ENCODE measurements at regions not wholly inside any gene's neighbourhood (a gene's known extent, or its start where the extent isn't known, plus 50 kb on each side); places are given as distances from the start of the nearest gene placed in this dataset.

- DNase-seq (ENCODE audit: extremely low read depth, low read depth) = no peak
- TF ChIP-seq, protein P1, sequence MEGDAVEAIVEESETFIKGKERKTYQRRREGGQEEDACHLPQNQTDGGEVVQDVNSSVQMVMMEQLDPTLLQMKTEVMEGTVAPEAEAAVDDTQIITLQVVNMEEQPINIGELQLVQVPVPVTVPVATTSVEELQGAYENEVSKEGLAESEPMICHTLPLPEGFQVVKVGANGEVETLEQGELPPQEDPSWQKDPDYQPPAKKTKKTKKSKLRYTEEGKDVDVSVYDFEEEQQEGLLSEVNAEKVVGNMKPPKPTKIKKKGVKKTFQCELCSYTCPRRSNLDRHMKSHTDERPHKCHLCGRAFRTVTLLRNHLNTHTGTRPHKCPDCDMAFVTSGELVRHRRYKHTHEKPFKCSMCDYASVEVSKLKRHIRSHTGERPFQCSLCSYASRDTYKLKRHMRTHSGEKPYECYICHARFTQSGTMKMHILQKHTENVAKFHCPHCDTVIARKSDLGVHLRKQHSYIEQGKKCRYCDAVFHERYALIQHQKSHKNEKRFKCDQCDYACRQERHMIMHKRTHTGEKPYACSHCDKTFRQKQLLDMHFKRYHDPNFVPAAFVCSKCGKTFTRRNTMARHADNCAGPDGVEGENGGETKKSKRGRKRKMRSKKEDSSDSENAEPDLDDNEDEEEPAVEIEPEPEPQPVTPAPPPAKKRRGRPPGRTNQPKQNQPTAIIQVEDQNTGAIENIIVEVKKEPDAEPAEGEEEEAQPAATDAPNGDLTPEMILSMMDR (IDR thresholded peaks at IDR 0.05; ENCODE audit: low read depth, low read length, missing control alignments) = no peak
Measured at GRCh38 chr4:177612684-177613083, 170.4 kb upstream of the AGA start.

DNA sequence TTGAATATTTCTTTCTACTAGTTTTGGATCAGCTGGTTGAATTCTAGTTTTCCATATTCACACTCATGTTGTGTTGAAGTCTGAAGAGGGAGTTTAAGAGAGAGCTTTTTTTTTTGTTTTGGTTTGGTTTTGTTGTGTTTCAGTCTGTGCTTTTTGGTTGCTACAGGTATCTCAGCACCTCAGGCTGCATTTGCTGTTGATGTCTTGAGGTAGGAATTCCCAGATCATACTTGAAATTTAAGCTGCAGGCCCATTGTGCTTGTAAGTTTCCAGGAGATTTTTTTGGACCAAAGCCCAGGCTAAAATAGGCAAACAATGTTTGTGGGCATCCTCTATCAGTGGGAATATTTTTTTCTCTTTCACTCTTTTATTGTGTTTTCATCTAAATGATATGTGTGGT lies 190.2 kb upstream of the AGA start:
- TF ChIP-seq, protein P1 (IDR thresholded peaks at IDR 0.05; ENCODE audit: low read depth, low read length, missing control alignments) = no peak
- no peak overlapping the region for H3K4me3 ChIP-seq (replicated peaks; ENCODE audit: low read depth, low read length)
- no peak for DNase-seq (ENCODE audit: extremely low read depth, low read depth)

More at GRCh38 chr4:177612684-177613083, 170.4 kb upstream of the AGA start:
- H3K4me3 ChIP-seq (replicated peaks; ENCODE audit: low read depth, low read length) = no peak overlapping the region

DNA sequence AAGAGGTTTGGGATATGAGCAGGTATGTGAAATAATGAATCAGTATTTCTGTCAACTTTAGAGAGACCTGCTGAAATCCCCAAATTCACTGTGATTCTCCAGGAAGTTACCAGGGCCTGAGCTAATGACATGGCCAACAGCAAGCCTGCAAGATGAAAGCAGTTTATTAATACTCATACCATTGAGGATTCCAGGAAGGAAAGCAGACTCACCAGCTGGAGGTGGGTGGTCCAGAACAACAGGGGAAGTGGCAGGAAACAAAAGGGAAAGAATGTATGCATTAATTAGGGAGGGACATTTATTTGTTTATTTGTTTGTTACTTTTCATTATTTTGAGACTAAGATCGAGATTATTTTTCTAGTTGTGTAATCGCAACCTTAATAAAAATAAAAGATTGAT lies 196.6 kb upstream of the AGA start:
- TF ChIP-seq, protein P1 (IDR thresholded peaks at IDR 0.05; ENCODE audit: low read depth, low read length, missing control alignments) = no peak
- H3K4me3 ChIP-seq (replicated peaks; ENCODE audit: low read depth, low read length) = no peak overlapping the region
- DNase-seq (ENCODE audit: extremely low read depth, low read depth) = no peak

DNA sequence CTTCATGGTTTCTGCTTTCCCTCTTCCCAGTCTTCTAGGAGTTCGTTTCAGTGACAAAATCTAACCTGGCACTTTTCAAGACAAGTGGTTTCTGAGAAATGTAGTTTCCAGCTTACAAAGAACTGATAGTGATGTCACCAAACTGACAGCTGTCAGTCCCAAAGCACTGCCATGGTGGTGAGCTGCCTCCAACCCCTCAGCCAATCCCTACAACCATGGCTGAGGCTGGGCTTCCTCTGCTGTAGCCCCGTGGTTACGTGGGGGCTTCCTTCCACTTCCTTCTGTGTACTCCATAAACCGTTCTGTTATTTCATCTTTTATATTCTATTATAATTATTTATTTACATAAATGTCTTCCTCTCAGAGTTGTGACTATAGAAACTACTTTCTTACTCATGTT lies 198.6 kb upstream of the AGA start:
- DNase-seq (ENCODE audit: extremely low read depth, low read depth) = no peak
- no peak overlapping the region for H3K4me3 ChIP-seq (replicated peaks; ENCODE audit: low read depth, low read length)
- TF ChIP-seq, protein P1 (IDR thresholded peaks at IDR 0.05; ENCODE audit: low read depth, low read length, missing control alignments) = no peak

GRCh38 chr4:177660223-177660622 lies 218.0 kb upstream of the AGA start:
- TF ChIP-seq, protein P1 (IDR thresholded peaks at IDR 0.05; ENCODE audit: low read depth, low read length, missing control alignments) = no peak
- DNase-seq (ENCODE audit: extremely low read depth, low read depth) = no peak
- no peak overlapping the region for H3K4me3 ChIP-seq (replicated peaks; ENCODE audit: low read depth, low read length)

GRCh38 chr4:177667687-177668086 lies 225.4 kb upstream of the AGA start:
- TF ChIP-seq, protein P1 (IDR thresholded peaks at IDR 0.05; ENCODE audit: low read depth, low read length, missing control alignments) = no peak
- no peak overlapping the region for H3K4me3 ChIP-seq (replicated peaks; ENCODE audit: low read depth, low read length)
- DNase-seq (ENCODE audit: extremely low read depth, low read depth) = no peak

GRCh38 chr4:177671387-177671786 lies 229.2 kb upstream of the AGA start:
- no peak overlapping the region for H3K4me3 ChIP-seq (replicated peaks; ENCODE audit: low read depth, low read length)
- no peak for DNase-seq (ENCODE audit: extremely low read depth, low read depth)
- TF ChIP-seq, protein P1 (IDR thresholded peaks at IDR 0.05; ENCODE audit: low read depth, low read length, missing control alignments) = no peak

Data from HFF-Myc (cell line).